ENCODE measurements at regions not wholly inside any gene's neighbourhood (a gene's known extent, or its start where the extent isn't known, plus 50 kb on each side); places are given as distances from the start of the nearest gene placed in this dataset.

DNA sequence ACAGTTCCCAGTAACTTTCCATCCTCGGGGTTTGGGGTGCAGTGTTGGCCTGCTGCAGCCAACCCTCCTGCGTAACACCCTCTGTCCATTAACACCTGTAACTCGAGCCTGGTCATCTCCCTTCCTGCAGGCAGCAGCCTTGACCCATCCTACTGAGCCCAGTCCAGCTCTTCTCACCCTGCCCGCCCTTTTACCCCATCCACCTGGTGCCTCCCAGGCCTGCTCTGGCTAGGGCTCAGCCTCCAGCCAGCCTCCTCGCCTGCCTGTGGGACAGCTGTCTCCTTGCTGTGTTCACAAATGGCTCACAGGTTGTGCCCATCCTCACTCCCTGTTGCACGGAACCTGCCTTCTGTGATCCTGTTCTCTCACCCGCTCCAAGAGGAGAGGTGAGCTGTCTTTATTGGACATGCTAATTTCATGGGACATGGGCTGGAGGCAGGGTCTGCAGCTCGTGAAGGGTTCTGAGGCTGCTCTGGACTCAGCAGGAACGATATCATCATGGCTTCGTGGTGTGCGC lies 277.2 kb upstream of the TCERG1L start:
- no peak for DNase-seq

DNA sequence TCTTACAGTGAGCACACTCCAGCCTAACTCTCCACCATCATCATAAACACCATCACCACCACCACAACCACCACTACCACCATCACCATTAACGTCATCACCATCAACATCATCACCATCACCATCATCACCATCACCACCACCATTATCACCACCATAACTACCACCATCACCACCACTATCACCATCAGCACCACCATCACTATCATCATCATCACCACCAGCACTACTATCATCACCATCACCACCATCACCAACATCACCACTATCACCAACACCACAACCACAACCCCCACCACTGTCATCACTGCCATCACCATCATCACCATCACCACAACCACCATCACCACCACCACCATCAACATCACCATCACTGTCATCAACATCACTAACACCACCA lies 279.0 kb upstream of the TCERG1L start:
- no peak for DNase-seq

DNA sequence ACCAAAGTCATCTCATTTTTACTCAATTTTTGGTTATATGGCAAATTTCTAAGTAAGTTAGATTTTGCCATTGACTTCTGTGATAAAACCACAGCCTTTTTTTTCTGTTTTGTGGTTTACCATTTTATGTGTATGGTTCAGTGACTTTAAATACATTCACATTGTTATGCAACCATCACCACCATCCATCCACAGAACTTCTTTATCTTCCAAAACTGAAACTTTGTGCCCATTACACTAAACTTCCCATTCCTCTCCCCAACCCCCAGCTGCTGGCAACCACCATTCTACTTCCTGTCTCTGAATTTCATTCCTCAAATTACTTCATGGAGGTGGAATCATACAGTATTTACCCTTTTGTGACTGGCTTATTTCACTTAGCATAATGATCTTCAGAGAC lies 280.4 kb upstream of the TCERG1L start:
- DNase-seq: no peak

DNA sequence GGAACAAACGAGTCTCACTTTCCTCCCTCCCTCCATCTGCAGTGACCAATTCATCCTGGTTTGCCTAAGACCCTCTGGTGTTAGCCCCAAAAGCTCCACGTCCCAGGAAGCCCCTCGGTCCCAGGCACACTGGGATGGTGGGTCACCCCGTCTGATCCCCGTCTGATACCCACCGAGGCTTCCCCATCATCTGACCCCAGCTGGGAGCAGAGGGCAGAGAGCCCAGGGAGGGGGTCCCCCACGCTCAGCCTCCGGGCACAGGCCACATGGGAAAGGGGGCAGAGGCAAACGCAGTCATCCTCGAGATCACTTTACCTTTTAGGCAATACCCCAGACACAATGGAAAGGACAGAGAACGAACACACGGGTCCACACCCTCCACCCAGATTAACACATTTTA lies 291.6 kb upstream of the PPP2R2D start:
- DNase-seq: no peak

GRCh38 chr10:131615150-131615549 lies 285.7 kb upstream of the PPP2R2D start:
- no peak for DNase-seq

- no peak for DNase-seq
Measured at GRCh38 chr10:131616040-131616439, 284.8 kb upstream of the PPP2R2D start.

DNA sequence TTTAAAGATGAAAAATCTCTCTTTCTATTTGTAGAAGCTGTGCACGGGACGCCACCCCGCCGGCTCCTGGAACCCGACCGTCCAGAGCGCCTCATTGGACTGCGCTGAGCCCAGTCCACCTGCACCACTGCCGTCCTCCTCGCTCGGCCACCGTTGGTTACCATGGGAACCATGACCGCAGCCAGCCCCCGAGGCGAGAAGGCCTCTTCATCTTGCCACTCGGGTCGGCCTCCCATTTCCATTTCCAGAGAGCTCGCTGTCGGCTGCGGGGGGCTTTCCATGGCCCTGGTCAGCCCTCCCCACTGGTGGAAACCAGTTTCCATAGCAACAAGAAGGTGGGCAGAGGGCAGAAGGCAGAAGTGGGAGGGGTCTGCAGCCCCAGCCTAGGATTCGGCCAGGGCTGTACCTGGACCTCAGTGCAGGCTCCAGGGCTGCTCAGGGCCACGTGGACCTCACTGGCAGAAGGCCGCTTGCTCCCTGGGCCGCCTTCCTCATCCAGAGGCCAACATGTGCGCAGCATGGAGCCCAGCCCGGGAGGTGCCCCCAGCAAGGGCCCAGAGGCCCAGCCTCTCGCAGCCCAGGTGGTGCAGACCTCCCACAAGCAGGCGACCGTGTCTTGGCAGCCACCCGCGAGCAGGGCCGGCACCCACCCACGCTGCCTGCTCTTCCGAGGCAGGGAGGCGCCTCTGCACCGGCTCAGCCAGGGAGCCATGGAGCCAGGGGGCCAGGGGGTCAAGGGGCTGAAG lies 283.5 kb upstream of the PPP2R2D start:
- no peak for DNase-seq

DNA sequence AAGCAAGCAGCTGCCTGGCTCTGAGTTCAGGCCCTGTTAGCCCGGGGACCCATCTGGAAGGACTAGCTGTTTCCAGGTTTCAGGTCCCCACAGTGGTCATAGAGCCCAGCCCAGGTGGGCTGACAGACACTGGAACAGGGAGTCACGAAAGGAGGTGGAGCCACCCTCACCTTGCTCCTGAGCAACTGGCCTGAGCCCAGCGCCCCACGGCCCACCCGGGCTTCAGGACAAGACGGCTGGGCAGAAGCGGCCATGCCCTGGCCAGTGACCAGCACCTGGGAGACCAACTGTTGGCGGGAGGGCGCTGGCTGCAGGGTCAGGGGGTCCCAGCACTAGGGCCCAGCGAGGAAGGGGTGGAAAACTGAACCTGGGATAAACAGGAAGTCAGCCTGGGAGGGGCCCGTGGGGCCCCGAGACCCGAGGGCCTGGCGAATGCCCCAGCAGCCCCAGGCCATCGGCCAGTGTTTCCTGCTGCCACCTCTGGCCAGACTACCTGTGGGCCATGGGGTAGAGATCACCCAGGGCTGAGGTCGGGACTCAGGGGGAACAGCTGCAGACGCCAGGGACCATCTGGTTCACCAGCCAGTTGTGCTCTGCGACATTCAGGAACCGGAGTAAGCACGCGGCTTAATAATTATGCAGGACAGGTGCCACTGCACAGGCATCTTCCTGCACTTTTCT lies 282.1 kb upstream of the PPP2R2D start:
- DNase-seq: no peak

- DNase-seq: no peak
Measured at GRCh38 chr10:131620314-131620713, 280.5 kb upstream of the PPP2R2D start.

DNA sequence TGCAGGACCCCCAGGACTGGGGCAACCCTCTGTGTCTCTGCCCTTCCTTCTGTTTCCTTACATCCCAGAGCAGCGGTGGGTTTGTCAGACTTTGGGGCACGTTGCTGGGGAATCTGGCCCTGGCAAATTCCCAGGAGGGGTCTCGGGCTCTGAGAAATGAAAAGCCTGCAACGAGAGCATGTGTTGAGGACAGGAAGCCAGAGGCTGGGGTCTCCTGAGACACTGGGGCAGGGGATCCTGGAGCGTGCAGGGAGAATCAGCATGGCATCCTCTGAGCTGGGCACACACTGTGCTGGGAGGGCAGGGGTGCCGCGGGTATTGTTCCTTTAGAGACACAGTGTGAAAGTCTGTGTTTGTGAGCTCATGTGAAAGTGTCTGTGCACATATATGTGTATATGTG lies 279.9 kb upstream of the PPP2R2D start:
- no peak for DNase-seq

DNA sequence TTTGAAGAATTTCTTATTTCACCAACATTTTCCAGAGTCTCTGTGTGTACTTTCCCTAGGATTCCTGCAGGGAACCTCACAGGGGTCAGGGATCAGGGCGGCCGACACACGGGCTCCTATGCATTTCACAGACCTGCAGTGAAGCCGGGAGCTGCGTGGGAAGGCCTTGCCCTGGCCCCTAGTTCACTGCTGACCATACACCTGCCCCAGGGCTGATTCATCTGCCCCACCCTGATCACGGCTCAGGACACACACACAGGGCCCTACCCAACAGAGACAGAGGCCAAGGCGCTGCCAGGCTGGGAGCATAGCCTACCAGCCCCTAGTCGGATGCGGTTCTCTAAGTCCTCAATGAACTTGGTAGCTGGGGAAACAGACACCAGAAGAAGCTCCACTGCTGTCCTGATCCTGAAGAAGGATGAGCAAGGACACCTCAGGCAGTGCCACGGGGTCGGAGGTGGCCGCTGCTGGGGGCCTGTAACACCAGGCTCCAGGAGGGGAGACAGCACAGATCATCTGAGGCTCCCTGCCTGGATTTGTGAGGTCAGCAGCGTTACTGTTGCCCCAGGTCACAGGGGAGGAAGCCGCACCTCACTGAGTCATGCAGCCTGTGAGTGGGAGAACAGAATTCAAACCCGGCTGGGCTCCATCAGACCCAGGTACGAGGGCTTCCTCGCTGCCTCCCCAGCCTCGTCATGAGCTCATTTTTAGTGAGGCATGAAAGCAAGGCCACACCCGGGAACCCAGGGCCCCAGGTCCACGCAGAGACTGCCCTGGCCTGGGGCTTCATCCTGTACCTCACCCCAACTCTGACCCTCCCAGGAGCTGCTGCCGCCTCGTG lies 278.8 kb upstream of the PPP2R2D start:
- DNase-seq: no peak

- DNase-seq: no peak
Measured at GRCh38 chr10:131625041-131625440, 275.8 kb upstream of the PPP2R2D start.

DNA sequence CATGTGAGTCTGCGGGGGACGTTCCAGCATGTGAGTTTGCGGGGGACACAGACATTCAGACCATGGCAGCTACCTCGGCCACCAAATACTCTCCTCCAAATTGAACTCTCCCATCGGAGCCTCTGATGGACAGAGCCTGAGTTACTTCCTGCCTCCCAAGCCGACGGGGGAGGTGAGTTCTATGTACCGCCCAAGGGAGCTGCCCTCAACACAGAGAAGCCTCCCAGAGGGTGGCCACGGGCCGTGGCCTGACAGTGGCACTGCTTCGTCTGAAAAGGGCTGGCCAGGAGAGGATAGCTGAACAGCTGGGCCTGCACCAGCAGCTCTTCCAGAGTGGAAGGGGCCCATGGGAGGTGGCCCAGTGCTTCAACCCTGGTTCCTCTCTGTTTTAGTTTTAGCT lies 274.5 kb upstream of the PPP2R2D start:
- no peak for DNase-seq

DNA sequence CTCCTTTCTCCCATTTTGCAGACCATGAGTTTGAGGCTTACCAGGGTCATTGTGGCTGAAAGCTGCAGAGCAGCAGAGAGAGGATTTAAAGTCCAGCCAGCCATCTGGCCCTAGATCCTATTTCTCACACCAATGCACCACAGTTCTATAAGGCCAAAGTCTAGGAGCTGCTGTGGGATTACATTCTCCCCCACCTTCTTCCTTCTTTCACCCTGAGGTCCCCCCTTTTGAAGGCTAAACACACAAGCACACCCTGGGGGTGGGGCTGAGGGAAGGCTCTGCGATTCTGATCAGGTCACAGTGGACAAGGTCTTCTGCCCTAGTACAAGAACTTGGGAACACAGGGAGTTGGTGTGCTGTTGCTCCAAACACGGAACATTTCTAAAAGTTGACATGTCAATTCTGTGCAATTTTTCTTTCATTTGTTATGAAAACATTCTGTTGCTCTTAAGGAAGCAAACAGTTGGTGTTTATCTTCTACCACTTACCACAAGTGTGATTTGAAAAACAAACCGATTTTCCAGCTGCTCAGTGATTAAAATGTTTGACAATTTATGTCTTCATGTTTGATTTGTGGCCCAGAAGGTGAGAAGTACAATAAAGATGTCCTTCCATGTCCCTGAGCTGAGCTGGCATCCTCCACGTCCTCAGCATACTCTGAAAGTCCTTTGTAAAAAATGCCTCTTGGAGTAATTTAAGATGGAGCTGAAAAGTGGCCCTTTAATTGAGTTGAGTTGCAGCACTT lies 271.6 kb upstream of the PPP2R2D start:
- DNase-seq: no peak

DNA sequence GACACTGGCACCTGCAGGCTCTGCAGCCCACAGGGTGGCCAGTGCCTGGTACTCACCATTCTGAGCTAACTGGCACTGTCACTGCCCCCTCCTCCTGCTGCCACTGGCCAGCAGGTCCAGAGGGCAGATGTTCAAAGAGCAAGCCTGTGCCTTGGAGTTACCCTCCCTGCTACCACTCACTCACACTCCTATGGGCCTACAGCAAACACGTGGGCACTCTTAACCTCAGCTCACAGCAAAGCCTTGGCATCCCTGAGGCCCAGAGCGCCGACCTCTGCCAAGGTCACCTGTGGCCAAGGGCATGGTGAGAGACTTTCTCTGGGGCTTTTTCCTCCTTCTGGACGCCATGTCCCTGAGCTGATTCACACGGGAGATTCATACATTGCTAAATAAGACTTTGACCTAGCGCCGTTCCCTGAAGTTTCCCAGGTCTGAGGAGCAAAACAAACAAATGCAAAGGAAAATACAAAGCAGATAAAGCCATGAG lies 270.0 kb upstream of the PPP2R2D start:
- no peak for DNase-seq

- no peak for DNase-seq
Measured at GRCh38 chr10:131631619-131632018, 269.2 kb upstream of the PPP2R2D start.

GRCh38 chr10:131635564-131636015 lies 265.2 kb upstream of the PPP2R2D start:
- DNase-seq: no peak

- no peak for DNase-seq
Measured at GRCh38 chr10:131636116-131636515, 264.7 kb upstream of the PPP2R2D start.

DNA sequence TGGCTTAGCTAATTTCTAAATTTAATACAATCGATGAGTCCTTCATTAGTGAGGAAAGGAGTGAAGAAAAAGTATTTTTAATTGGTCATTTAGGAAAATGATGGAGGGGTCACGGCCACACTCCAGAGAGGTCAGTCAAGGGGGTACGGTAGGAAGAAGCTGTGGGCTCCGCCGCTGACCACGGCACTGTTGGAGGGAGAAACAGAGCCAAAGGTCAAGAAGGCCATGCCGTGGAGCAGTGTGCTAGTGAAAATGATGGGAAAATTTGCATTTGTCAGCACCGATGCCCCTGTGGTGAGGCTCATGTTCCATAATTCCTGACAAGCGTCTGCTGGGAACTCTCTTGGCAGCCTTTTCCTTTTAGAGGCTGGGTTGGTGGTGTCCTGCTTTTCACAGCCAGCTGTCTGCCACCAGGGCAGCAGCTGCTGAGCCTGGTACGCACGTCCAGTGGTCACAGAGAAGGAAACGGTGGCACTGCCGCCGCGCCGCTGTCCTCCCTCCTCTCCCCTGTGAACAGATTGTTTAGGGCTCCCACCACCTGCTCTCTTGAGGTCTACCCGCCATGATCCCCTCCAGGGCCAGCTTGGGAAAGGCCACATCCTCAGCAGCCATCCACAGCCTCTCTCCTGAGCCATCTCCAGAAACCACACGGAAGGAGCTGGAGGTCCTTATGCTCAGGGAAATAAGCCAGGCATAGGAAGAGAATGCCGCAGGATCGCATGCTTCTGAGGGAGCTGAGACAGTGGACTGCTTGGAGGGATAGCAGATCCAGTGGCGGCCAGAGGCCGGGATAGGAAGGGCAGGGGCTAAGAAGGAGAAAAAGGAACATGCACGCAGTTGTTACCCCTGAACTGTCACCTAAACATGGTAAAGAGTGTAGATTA lies 263.7 kb upstream of the PPP2R2D start:
- no peak for DNase-seq

- no peak for DNase-seq
Measured at GRCh38 chr10:131638049-131638879, 262.5 kb upstream of the PPP2R2D start.

- no peak for DNase-seq
Measured at GRCh38 chr10:131638880-131639278, 261.9 kb upstream of the PPP2R2D start.
